GM19043 (cell line): ENCODE measurements at regions not wholly inside any gene's neighbourhood (a gene's known extent, or its start where the extent isn't known, plus 50 kb on each side); places are given as distances from the start of the nearest gene placed in this dataset.

Experiments used
- ATAC-seq: cut with Tn5 transposase; IDR thresholded peaks from one replicate; pipeline ENCODE4 v1.9.1; 2021; ENCODE audit warnings: low read depth; ENCODE audit not compliant: unreplicated experiment

- no peak for ATAC-seq
Measured at GRCh38 chr11:26201411-26201810, 130.5 kb upstream of the ANO3 start.

- no peak for ATAC-seq
Measured at GRCh38 chr11:26202754-26203153, 129.2 kb upstream of the ANO3 start.

GRCh38 chr11:26204101-26204500 is 127.8 kb upstream of the ANO3 start:
- ATAC-seq = no peak

GRCh38 chr11:26204839-26205238 is 127.1 kb upstream of the ANO3 start:
- ATAC-seq = no peak

GRCh38 chr11:26219183-26220117 is 112.5 kb upstream of the ANO3 start:
- ATAC-seq = no peak

GRCh38 chr11:26225646-26226045 is 106.3 kb upstream of the ANO3 start:
- ATAC-seq = no peak

GRCh38 chr11:26227301-26227746 is 104.6 kb upstream of the ANO3 start:
- ATAC-seq = peak; percentile 75

GRCh38 chr11:26227883-26228502 is 103.9 kb upstream of the ANO3 start:
- ATAC-seq = no peak

GRCh38 chr11:26228778-26229177 is 103.2 kb upstream of the ANO3 start:
- ATAC-seq = no peak

GRCh38 chr11:26229257-26229656 is 102.7 kb upstream of the ANO3 start:
- no peak for ATAC-seq

GRCh38 chr11:26229981-26230380 is 101.9 kb upstream of the ANO3 start:
- ATAC-seq = no peak

GRCh38 chr11:26231252-26231661 is 100.7 kb upstream of the ANO3 start:
- ATAC-seq = no peak

- ATAC-seq = no peak
Measured at GRCh38 chr11:26234451-26234850, 97.5 kb upstream of the ANO3 start.

- no peak for ATAC-seq
Measured at GRCh38 chr11:26243426-26243825, 88.5 kb upstream of the ANO3 start.

GRCh38 chr11:26244207-26244606 is 87.7 kb upstream of the ANO3 start:
- no peak for ATAC-seq

GRCh38 chr11:26245046-26245445 is 86.9 kb upstream of the ANO3 start:
- ATAC-seq = no peak

GRCh38 chr11:26247340-26247739 is 84.6 kb upstream of the ANO3 start:
- ATAC-seq = no peak

- ATAC-seq = no peak
Measured at GRCh38 chr11:26248661-26249060, 83.3 kb upstream of the ANO3 start.

GRCh38 chr11:26254378-26254777 is 77.6 kb upstream of the ANO3 start:
- no peak for ATAC-seq

- no peak for ATAC-seq
Measured at GRCh38 chr11:26263769-26264168, 68.2 kb upstream of the ANO3 start.

- no peak for ATAC-seq
Measured at GRCh38 chr11:26264266-26264665, 67.7 kb upstream of the ANO3 start.
